Heart right ventricle (tissue), 16 donors: ENCODE measurements at regions not wholly inside any gene's neighbourhood (a gene's known extent, or its start where the extent isn't known, plus 50 kb on each side); places are given as distances from the start of the nearest gene placed in this dataset.

Experiments
- ATAC-seq, 8 donors: fragments of 200-7000 bp; cut with Tn5 transposase; one replicate each; pipeline ENCODE4 v1.9.1; 2020; ENCODE audit warnings: mild to moderate bottlenecking in 8 of 8, moderate library complexity in 8 of 8, moderate number of reproducible peaks in 1 of 8
- DNase-seq, 2 donors: peaks; one replicate each; pipeline ENCODE4 v3.0.0-alpha.2; 2020
- H3K27ac ChIP-seq, 10 donors: fragments of 200-600 bp; sonication (generic) in 2 of 10; one replicate each; pipeline versions ENCODE4 v1.5.0 to v1.8.0; 2020 to 2022; ENCODE audit warnings: mild to moderate bottlenecking in 3 of 10
- H3K27me3 ChIP-seq, 7 donors: fragments of 200-600 bp; one replicate each; pipeline ENCODE4 v1.8.0; 2021 to 2022; ENCODE audit warnings: mild to moderate bottlenecking in 2 of 7
- H3K36me3 ChIP-seq, 9 donors: fragments of 200-600 bp; sonication (generic) in 1 of 9; one replicate each; pipeline versions ENCODE4 v1.5.0 to v1.8.0; 2020 to 2022; ENCODE audit warnings: mild to moderate bottlenecking in 2 of 9
- H3K4me1 ChIP-seq, 9 donors: fragments of 200-600 bp; sonication (generic) in 1 of 9; one replicate each; pipeline versions ENCODE4 v1.5.0 to v1.8.0; 2020 to 2022; ENCODE audit warnings: mild to moderate bottlenecking in 4 of 9
- H3K4me3 ChIP-seq, 10 donors: fragments of 200-600 bp; sonication (generic) in 2 of 10; one replicate each; pipeline versions ENCODE4 v1.5.0 to v1.8.0; 2020 to 2022; ENCODE audit warnings: mild to moderate bottlenecking in 7 of 10, moderate library complexity in 2 of 10
- H3K9me3 ChIP-seq, 11 donors: fragments of 200-600 bp in 10 of 11; sonication (generic) in 2 of 11; one replicate each; pipeline versions ENCODE4 v1.5.0 to v1.8.0; 2013 to 2022; ENCODE audit warnings: mild to moderate bottlenecking in 2 of 11, control low read depth in 1 of 11, moderate library complexity in 1 of 11
- CTCF ChIP-seq, 9 donors: fragments of 200-600 bp; sonication (generic) in 2 of 9; IDR thresholded peaks; one replicate each; pipeline versions ENCODE4 v1.5.0 to v1.8.0; 2021 to 2022; ENCODE audit warnings: antibody characterized with exemption in 9 of 9, mild to moderate bottlenecking in 5 of 9, moderate library complexity in 1 of 9
- WGBS, 2 donors: extraction: QIAGEN DNeasy Blood & Tissue Kit; methylation state at CpG; one replicate each; pipeline ENCODE4 v1.1.7; 2013; ENCODE audit warnings: inconsistent platforms in 1 of 2; 5-methylcytosine and 5-hydroxymethylcytosine counted together
- intact Hi-C, 10 donors: fragments of 100-400 bp; cut with DNase I; formaldehyde crosslinking; loops; one replicate each; pipeline versions ENCODE4 v1.11.1 to v1.14.2; 2022
- donor health status: Arrhythmogenic right ventricular cardiomyopathy.
- donor health status: ischemic (EF 13 %, LVEDD 7.1; RV severe dilation, severe dysfunction).
- donor health status: healthy with polysubstance abuse.
- donor health status: DM: no; HTN: yes; CAD: no.
- donor health status: DM: no; HTN: no; CAD: no.
- donor health status: ischemic (EF 25% LVEDD 6.9; RV normal size, moderate dysfunction).
- donor health status: ischemic (EF 25% LVEDD 5.7; RV mildly dilated, moderate dysfunction).
- donor health status: healthy.
- donor health status: DM: yes; HTN: yes; CAD: no.
- donor health status: Ischemic cardiomyopathy.
- donor health status: ischemic (EF 35%, LVEDD 5.7; RV mildly dilated, moderate dysfunction).
- donor health status: nonischemic (EF 11% LVEDD 7.7; RV severe dilation, severe dysfunction).
- donor health status: DM: yes; HTN: yes; CAD: no.
- donor health status: PGD.
- donor health status: ischemic (EF 29% LVEDD 5.4; RV normal size, mild dysfunction).
- donor health status: nonischemic (EF 23%, LVEDD 6.1; RV moderate dilation, normal function).

- no peaks in the 10 kb centered on the region for H3K36me3 ChIP-seq
- 69 to 74% methylated on average over 1 of the region's 1 CpG for WGBS, 2 donors
- H3K4me1 ChIP-seq, result no peaks in the 10 kb centered on the region
- no peaks in the 10 kb centered on the region for H3K27me3 ChIP-seq
- ATAC-seq (peak in 2 of 8 donors; percentile 39 to 42), DNase-seq (no peak)
- peak overlapping the region in 2 of 10 donors; percentile 13 to 18 for H3K27ac ChIP-seq
- TF ChIP-seq CTCF (IDR thresholded peaks at IDR 0.05), result no peak
- H3K9me3 ChIP-seq, result no peaks in the 10 kb centered on the region
- intact Hi-C loops, result no loop called here
- no peak overlapping the region for H3K4me3 ChIP-seq
Observed at GRCh38 chr3:18007980-18008379, 265.5 kb upstream of the TBC1D5 start.

DNA sequence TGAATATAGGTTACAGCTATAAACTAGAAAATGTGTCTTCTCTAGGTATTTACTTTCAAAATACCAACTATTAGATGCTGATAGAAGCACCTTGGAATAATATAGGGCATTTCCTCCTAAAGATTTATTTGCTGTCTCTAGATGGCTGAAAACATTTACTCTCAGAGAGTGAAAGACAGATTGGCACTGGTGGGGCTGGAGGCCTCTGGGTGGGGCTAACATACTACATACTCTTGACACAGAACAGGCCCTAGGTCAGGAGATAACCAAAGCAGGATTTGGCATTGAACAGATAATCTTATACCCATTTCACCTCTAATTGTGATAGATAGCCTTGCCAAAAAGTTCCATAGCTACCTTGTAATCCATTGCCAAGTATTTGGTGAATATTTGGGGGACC, 253.3 kb upstream of the TBC1D5 start:
- H3K27me3 ChIP-seq, result no peaks in the 10 kb centered on the region
- ATAC-seq (no peak), DNase-seq (no peak)
- H3K36me3 ChIP-seq, result no peaks in the 10 kb centered on the region
- H3K4me1 ChIP-seq, result no peaks in the 10 kb centered on the region
- H3K4me3 ChIP-seq, result no peak overlapping the region
- intact Hi-C loops, result no loop called here
- H3K9me3 ChIP-seq, result no peaks in the 10 kb centered on the region
- no peak overlapping the region for H3K27ac ChIP-seq
- peak in 1 of 9 donors; percentile 6 for TF ChIP-seq CTCF (IDR thresholded peaks at IDR 0.05)

DNA sequence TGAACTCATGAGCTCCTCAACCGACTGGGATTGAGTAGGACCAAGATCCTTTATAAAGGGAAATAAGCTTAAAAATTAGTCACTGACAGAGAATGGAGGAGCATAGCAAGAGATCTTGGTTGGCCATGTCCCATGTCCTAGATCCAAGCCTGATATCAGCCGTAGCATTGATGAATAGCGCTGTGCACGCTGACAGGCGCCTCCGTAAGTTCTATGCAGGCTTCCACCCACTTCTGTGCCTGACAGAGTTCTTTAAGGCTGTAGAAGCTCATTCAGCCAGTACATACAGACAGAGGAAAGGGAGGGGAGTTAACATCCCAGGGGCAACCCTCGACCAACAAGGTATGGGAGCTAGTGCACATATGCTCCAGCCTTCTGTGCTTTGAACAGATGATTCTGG, 251.7 kb upstream of the TBC1D5 start:
- ATAC-seq (no peak), DNase-seq (no peak)
- H3K9me3 ChIP-seq, result no peaks in the 10 kb centered on the region
- WGBS, 2 donors, result 82 to 93% methylated on average over 7 of the region's 7 CpGs
- H3K27me3 ChIP-seq, result no peaks in the 10 kb centered on the region
- H3K4me1 ChIP-seq, result no peaks in the 10 kb centered on the region
- no peaks in the 10 kb centered on the region for H3K36me3 ChIP-seq
- no peak for TF ChIP-seq CTCF (IDR thresholded peaks at IDR 0.05)
- H3K27ac ChIP-seq, result no peak overlapping the region
- intact Hi-C loops, result no loop called here
- H3K4me3 ChIP-seq, result no peak overlapping the region

- TF ChIP-seq CTCF (IDR thresholded peaks at IDR 0.05), result no peak
- no peaks in the 10 kb centered on the region for H3K27me3 ChIP-seq
- WGBS, 2 donors, result 89 to 97% methylated on average over 1 of the region's 1 CpG
- H3K36me3 ChIP-seq, result no peaks in the 10 kb centered on the region
- no peaks in the 10 kb centered on the region for H3K4me1 ChIP-seq
- intact Hi-C loops, result no loop called here
- no peaks in the 10 kb centered on the region for H3K9me3 ChIP-seq
- ATAC-seq (no peak), DNase-seq (no peak)
- H3K4me3 ChIP-seq, result no peak overlapping the region
- H3K27ac ChIP-seq, result no peak overlapping the region
Observed at GRCh38 chr3:17990390-17990789, 248.0 kb upstream of the TBC1D5 start.
